Trophoblast cell (in vitro differentiated cells and primary cell): ENCODE measurements at regions not wholly inside any gene's neighbourhood (a gene's known extent, or its start where the extent isn't known, plus 50 kb on each side); places are given as distances from the start of the nearest gene placed in this dataset.

Source experiments
- DNase-seq, 2 donors: peaks; one replicate each; pipeline ENCODE4 v3.0.0-alpha.2; 2016
- H2AFZ ChIP-seq: 2 replicates; pipeline ENCODE4 v1.6.1; 2013; ENCODE audit warnings: low read length, moderate library complexity, mild to moderate bottlenecking; ENCODE audit not compliant: insufficient read depth, poor library complexity
- H2AK5ac ChIP-seq: 2 replicates; pipeline ENCODE4 v1.6.1; 2013; ENCODE audit warnings: mild to moderate bottlenecking, low read length
- H2BK120ac ChIP-seq: 2 replicates; pipeline ENCODE4 v1.6.1; 2013; ENCODE audit warnings: low read length, mild to moderate bottlenecking, moderate library complexity; ENCODE audit not compliant: insufficient read depth, poor library complexity
- H2BK12ac ChIP-seq: 2 replicates; pipeline ENCODE4 v1.6.1; 2013; ENCODE audit warnings: mild to moderate bottlenecking, low read length, moderate library complexity
- H2BK5ac ChIP-seq: 2 replicates; pipeline ENCODE4 v1.6.1; 2013; ENCODE audit warnings: low read length, low read depth, moderate library complexity, mild to moderate bottlenecking; ENCODE audit not compliant: poor library complexity
- H3K14ac ChIP-seq: 2 replicates; pipeline ENCODE4 v1.6.1; 2013; ENCODE audit warnings: mild to moderate bottlenecking, low read length
- H3K18ac ChIP-seq: 2 replicates; pipeline ENCODE4 v1.6.1; 2013; ENCODE audit warnings: mild to moderate bottlenecking, low read length
- H3K23ac ChIP-seq: 2 replicates; pipeline ENCODE4 v1.6.1; 2013; ENCODE audit warnings: low read length
- H3K27ac ChIP-seq: 2 replicates; pipeline ENCODE4 v1.5.1; 2013; ENCODE audit warnings: low read depth, mild to moderate bottlenecking, inconsistent platforms, low read length, moderate library complexity
- H3K27me3 ChIP-seq: 2 replicates; pipeline ENCODE4 v1.6.1; 2013; ENCODE audit warnings: inconsistent platforms, mild to moderate bottlenecking, low read length, moderate library complexity; ENCODE audit not compliant: insufficient read depth
- H3K36me3 ChIP-seq, 2 experiments: 1 replicate in 1 of 2; 2 replicates in 1 of 2; pipeline ENCODE4 v1.6.1; 2013; ENCODE audit warnings: low read length in 2 of 2, mild to moderate bottlenecking in 2 of 2, moderate library complexity in 1 of 2; ENCODE audit not compliant: insufficient read depth in 2 of 2, control insufficient read depth in 1 of 2
- H3K4ac ChIP-seq: 2 replicates; pipeline ENCODE4 v1.6.1; 2013; ENCODE audit warnings: low read depth, mild to moderate bottlenecking, low read length, moderate library complexity
- H3K4me1 ChIP-seq, 2 experiments: 1 replicate in 1 of 2; 2 replicates in 1 of 2; pipeline ENCODE4 v1.6.1; 2013; ENCODE audit warnings: low read length in 2 of 2, mild to moderate bottlenecking in 2 of 2, moderate library complexity in 1 of 2; ENCODE audit not compliant: insufficient read depth in 2 of 2, control insufficient read depth in 1 of 2
- H3K4me2 ChIP-seq: 2 replicates; pipeline ENCODE4 v1.6.1; 2013; ENCODE audit warnings: inconsistent platforms, mild to moderate bottlenecking, low read length, moderate library complexity
- H3K4me3 ChIP-seq: 2 replicates; pipeline ENCODE4 v1.5.1; 2013; ENCODE audit warnings: mild to moderate bottlenecking, low read depth, low read length, inconsistent platforms
- H3K79me1 ChIP-seq: one replicate; pipeline ENCODE4 v1.6.1; 2013; ENCODE audit warnings: low read length
- H3K79me2 ChIP-seq: 2 replicates; pipeline ENCODE4 v1.6.1; 2013; ENCODE audit warnings: low read length, mild to moderate bottlenecking; ENCODE audit not compliant: control insufficient read depth, insufficient read depth, poor library complexity
- H3K9ac ChIP-seq: 2 replicates; pipeline ENCODE4 v1.6.1; 2013; ENCODE audit warnings: mild to moderate bottlenecking, low read length
- H3K9me3 ChIP-seq: 2 replicates; pipeline ENCODE4 v1.6.1; 2013; ENCODE audit warnings: low read depth, mild to moderate bottlenecking, control low read depth, inconsistent platforms, low read length; ENCODE audit not compliant: insufficient read depth
- H4K12ac ChIP-seq: 2 replicates; pipeline ENCODE4 v1.6.1; 2013; ENCODE audit warnings: low read depth, mild to moderate bottlenecking, low read length, moderate library complexity
- H4K8ac ChIP-seq: 2 replicates; pipeline ENCODE4 v1.6.1; 2013; ENCODE audit warnings: low read depth, mild to moderate bottlenecking, low read length, moderate library complexity
- H4K91ac ChIP-seq: one replicate; pipeline ENCODE4 v1.6.1; 2013; ENCODE audit warnings: low read depth, mild to moderate bottlenecking, low read length, moderate library complexity
- WGBS: extraction: QIAGEN DNeasy Blood & Tissue Kit; methylation state at CpG from one replicate; pipeline ENCODE4 v1.1.7; 2013; ENCODE audit warnings: missing lambda C conversion rate; ENCODE audit not compliant: insufficient read length, insufficient coverage; ENCODE audit errors: extremely low coverage; 5-methylcytosine and 5-hydroxymethylcytosine counted together

DNA sequence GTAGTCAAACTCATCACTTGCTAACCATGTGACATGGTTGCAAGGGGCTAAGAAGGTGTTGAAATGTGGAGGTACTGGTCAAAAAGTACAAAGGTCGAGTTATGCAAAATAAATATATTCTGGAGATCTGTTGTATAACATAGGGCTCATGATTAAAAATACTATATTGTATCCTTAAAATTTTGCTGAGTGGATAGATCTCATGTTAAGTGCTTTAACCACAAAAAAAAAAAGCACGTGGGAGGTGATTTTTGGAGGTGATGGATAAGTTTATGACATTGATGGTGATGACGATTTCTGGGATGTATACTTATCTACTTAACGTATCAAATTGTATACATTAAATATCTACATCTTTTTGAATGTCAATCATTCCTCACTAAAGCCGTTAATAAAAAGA lies 96.2 kb upstream of the PAPPA start:
- Histone ChIP-seq H3K4me3 (no peak overlapping the region), H2BK5ac (no peak overlapping the region), H3K4me2 (no peak overlapping the region), H3K9me3 (no peaks in the 10 kb centered on the region), H3K36me3 (no peaks in the 10 kb centered on the region), H2BK120ac (no peak overlapping the region), H3K14ac (no peak overlapping the region), H3K27ac (no peak overlapping the region), H3K18ac (no peak overlapping the region), H4K8ac (no peak overlapping the region), H3K79me1 (no peaks in the 10 kb centered on the region), H3K4me1 (no peaks in the 10 kb centered on the region), H3K9ac (no peak overlapping the region), H2AK5ac (no peak overlapping the region), H3K27me3 (no peaks in the 10 kb centered on the region), H3K79me2 (no peaks in the 10 kb centered on the region), H3K23ac (no peak overlapping the region), H4K12ac (no peak overlapping the region), H2BK12ac (no peak overlapping the region), H4K91ac (no peak overlapping the region), H2AFZ (no peak overlapping the region), H3K4ac (no peak overlapping the region)
- WGBS: no CpG with 5 or more reads among the region's 5 CpGs
- no peak for DNase-seq

DNA sequence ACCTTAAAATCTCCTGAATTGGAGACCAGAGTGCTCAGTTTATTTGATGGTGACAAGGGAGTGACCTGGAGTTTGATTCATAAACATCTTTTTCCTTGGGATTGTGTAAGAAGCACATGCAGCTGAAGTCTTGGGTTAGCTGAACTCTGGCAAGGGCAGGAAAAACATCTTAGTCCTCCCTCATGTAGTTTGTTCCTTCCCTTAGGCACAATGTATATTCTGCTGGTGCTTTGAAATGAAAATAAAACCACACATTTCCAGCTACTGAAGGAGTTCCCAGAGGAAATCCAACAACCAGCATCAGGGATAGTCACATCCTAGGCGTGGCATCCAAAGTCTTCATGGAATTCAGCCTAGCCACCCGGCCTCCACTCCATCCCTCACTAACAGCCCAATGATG lies 95.2 kb upstream of the PAPPA start:
- no peaks in the 10 kb centered on the region for H3K27me3 ChIP-seq

DNA sequence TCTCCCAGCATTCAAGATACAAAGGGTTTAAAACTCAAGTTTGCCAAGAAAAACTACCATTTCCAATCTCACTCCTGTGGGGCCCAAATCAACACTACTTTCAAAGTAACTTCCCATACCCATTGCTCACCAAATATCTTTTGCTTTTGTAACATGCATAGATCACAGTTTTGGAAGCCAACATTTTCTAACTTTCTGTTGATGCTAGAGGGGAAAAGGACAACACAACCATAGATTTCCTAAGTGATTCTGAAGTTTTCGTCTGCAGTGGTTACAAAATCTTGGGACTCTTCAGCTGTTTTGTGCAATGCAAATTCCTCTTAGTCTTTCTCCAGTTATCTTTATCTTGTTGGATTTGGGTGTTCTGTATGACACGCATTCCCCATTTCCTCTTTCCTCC lies 94.1 kb upstream of the PAPPA start:
- H3K4me3 ChIP-seq: no peak overlapping the region
- no peaks in the 10 kb centered on the region for H3K9me3 ChIP-seq
- no peaks in the 10 kb centered on the region for H3K79me1 ChIP-seq
- peak; percentile 77 to 94 for DNase-seq
- H3K23ac ChIP-seq: no peak overlapping the region
- H3K4ac ChIP-seq: no peak overlapping the region
- H2BK12ac ChIP-seq: no peak overlapping the region
- H3K9ac ChIP-seq: no peak overlapping the region
- H3K27me3 ChIP-seq: no peaks in the 10 kb centered on the region
- H3K4me1 ChIP-seq: no peaks in the 10 kb centered on the region
- no peak overlapping the region for H4K12ac ChIP-seq
- no peak overlapping the region for H3K14ac ChIP-seq
- H2AK5ac ChIP-seq: no peak overlapping the region
- no peak overlapping the region for H4K8ac ChIP-seq
- H3K79me2 ChIP-seq: no peaks in the 10 kb centered on the region
- no peak overlapping the region for H4K91ac ChIP-seq
- H2BK120ac ChIP-seq: no peak overlapping the region
- H3K36me3 ChIP-seq: no peaks in the 10 kb centered on the region
- H3K18ac ChIP-seq: no peak overlapping the region
- no peak overlapping the region for H3K4me2 ChIP-seq
- H2AFZ ChIP-seq: no peak overlapping the region
- H2BK5ac ChIP-seq: no peak overlapping the region
- H3K27ac ChIP-seq: no peak overlapping the region
- WGBS: no CpG with 5 or more reads among the region's 2 CpGs

More for the DNA sequence above, 95.2 kb upstream of the PAPPA start:
- Histone ChIP-seq H2BK12ac (no peak overlapping the region), H3K79me1 (no peaks in the 10 kb centered on the region), H3K9me3 (no peaks in the 10 kb centered on the region), H4K91ac (no peak overlapping the region), H3K18ac (no peak overlapping the region), H2AK5ac (no peak overlapping the region), H3K36me3 (no peaks in the 10 kb centered on the region), H4K8ac (no peak overlapping the region), H3K4me2 (no peak overlapping the region), H3K4me1 (no peaks in the 10 kb centered on the region), H3K4me3 (no peak overlapping the region), H2AFZ (no peak overlapping the region), H3K9ac (no peak overlapping the region), H3K23ac (no peak overlapping the region), H2BK120ac (no peak overlapping the region), H3K14ac (no peak overlapping the region), H2BK5ac (no peak overlapping the region), H3K27ac (no peak overlapping the region), H3K4ac (no peak overlapping the region), H4K12ac (no peak overlapping the region), H3K79me2 (no peaks in the 10 kb centered on the region)
- no CpG with 5 or more reads among the region's 2 CpGs for WGBS
- peak; percentile 89 to 96 for DNase-seq

DNA sequence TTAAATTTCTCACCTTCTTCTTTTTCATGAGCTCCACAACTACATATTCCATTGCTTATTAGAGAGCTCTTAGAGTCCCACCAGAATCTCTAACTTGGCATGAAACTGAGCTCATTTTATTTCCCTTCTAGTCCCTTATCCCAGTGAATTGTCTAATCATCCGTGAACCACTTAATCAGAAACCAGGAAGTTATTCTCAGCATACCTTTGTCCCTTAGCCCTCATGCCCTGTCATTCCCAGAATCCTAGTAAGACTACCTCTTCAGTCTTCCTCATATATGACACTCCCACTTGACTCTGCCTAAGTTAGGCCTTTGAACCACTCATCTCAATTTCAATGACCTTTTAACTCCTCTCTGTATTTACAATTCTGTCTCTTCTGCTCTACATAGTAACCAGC lies 93.0 kb upstream of the PAPPA start:
- Histone ChIP-seq H2BK5ac (no peak overlapping the region), H3K23ac (no peak overlapping the region), H3K4me1 (no peaks in the 10 kb centered on the region), H4K12ac (no peak overlapping the region), H3K79me2 (no peaks in the 10 kb centered on the region), H3K4me3 (no peak overlapping the region), H3K18ac (no peak overlapping the region), H4K8ac (no peak overlapping the region), H3K14ac (no peak overlapping the region), H3K27ac (no peak overlapping the region), H3K27me3 (no peaks in the 10 kb centered on the region), H2AK5ac (no peak overlapping the region), H3K4me2 (no peak overlapping the region), H2BK120ac (no peak overlapping the region), H3K79me1 (no peaks in the 10 kb centered on the region), H3K4ac (no peak overlapping the region), H2AFZ (no peak overlapping the region), H3K36me3 (no peaks in the 10 kb centered on the region), H2BK12ac (no peak overlapping the region), H4K91ac (no peak overlapping the region), H3K9me3 (no peaks in the 10 kb centered on the region), H3K9ac (no peak overlapping the region)
- WGBS: no CpG with 5 or more reads among the region's 1 CpG
- peak; percentile 69 to 85 for DNase-seq
